Body of pancreas (tissue), 4 donors: ENCODE measurements at regions not wholly inside any gene's neighbourhood (a gene's known extent, or its start where the extent isn't known, plus 50 kb on each side); places are given as distances from the start of the nearest gene placed in this dataset.
"Not testable (repeated sequence)": the region's sequence is repeated elsewhere in the genome, so short reads cannot be mapped to it uniquely, and the experiment has no call there.

Experiments
- ATAC-seq: fragments of 150-250 bp; one replicate; pipeline ENCODE4 v1.9.1; 2016
- DNase-seq, 4 donors: peaks; one replicate each; pipeline ENCODE4 v3.0.0-alpha.2; 2019
- H3K27ac ChIP-seq, 4 donors: fragments of 200-600 bp; sonication (generic); 1 replicate in 3 of 4; 2 replicates in 1 of 4; pipeline versions ENCODE4 v1.5.1 to v1.6.1; 2016 to 2019; ENCODE audit warnings: mild to moderate bottlenecking in 1 of 4, mixed read lengths in 1 of 4, moderate library complexity in 1 of 4
- H3K27me3 ChIP-seq, 2 donors: fragments of 200-600 bp; sonication (generic); one replicate each; pipeline ENCODE4 v1.6.0; 2016; ENCODE audit warnings: mild to moderate bottlenecking in 1 of 2
- H3K36me3 ChIP-seq, 2 donors: fragments of 200-600 bp; sonication (generic); replicated peaks in 1 of 2; 2 replicates each; pipeline ENCODE4 v1.5.1; 2016; ENCODE audit warnings: low read depth in 2 of 2; ENCODE audit not compliant: insufficient read depth in 1 of 2
- H3K4me1 ChIP-seq: fragments of 200-600 bp; sonication (generic); one replicate; pipeline ENCODE4 v1.6.0; 2016
- H3K4me3 ChIP-seq, 2 donors: fragments of 200-600 bp; sonication (generic); 1 replicate in 1 of 2; 2 replicates in 1 of 2; pipeline ENCODE4 v1.5.1; 2016 to 2019
- H3K9me3 ChIP-seq, 3 donors: fragments of 200-600 bp; sonication (generic); 1 replicate in 2 of 3; 2 replicates in 1 of 3; pipeline ENCODE4 v1.5.1; 2016
- CTCF ChIP-seq, 7 experiments: fragments of 450-650 bp in 4 of 7; fragments of 200-600 bp in 3 of 7; sonication (generic) in 3 of 7; IDR thresholded peaks; one replicate each; pipeline ENCODE4 v1.5.1; 2016 to 2019; ENCODE audit warnings: antibody characterized with exemption in 7 of 7
- POLR2A ChIP-seq, 3 donors: fragments of 450-650 bp; IDR thresholded peaks; one replicate each; pipeline ENCODE4 v1.6.1; 2016; ENCODE audit warnings: antibody characterized with exemption in 3 of 3, mild to moderate bottlenecking in 2 of 3
- WGBS, 2 donors: methylation state at CpG; one replicate each; pipeline ENCODE4 v1.1.5; 2017; 5-methylcytosine and 5-hydroxymethylcytosine counted together
- intact Hi-C: fragments of 100-400 bp; cut with DNase I; formaldehyde crosslinking; loops from one replicate; pipeline ENCODE4 v1.15.1; 2023

DNA sequence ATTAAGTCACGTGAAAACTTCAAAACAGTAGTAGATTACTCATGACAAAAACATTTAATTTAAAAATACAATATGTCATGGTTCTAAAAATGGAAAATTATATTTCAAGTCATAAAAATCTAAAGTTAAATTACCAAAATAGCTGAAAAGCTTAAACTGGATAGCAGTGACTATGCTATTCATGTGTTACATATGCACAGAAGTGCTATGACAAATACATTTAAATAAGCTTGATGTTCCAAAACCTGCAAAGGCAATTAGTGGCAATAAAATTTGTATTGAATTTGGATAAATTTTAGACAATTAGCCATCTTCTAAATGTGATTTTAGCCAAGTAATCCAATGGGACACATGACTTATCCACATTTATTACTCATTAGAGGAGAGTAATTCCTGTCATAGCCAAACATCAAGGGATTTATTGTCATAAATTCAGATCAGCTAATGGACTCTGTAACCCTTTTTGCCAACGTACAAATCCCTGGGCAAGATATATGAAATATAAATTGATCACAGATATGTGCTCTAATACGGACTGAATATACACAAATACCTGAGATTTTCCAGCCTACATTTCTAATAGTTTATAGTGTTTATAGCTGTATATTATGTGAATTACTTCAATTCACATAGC is 419.4 kb downstream of the ISL1 start:
- TF ChIP-seq CTCF (IDR thresholded peaks at IDR 0.05) (no peak), POLR2A (IDR thresholded peaks at IDR 0.05) (no peak)
- WGBS, 2 donors = 49 to 59% methylated on average over 3 of the region's 3 CpGs
- DNase-seq = no peak

GRCh38 chr5:51806677-51807076 is 423.4 kb downstream of the ISL1 start:
- no peak for ATAC-seq
- TF ChIP-seq CTCF (IDR thresholded peaks at IDR 0.05) = no peak
- TF ChIP-seq POLR2A (IDR thresholded peaks at IDR 0.05) = no peak
- H3K4me1 ChIP-seq = no peaks in the 10 kb centered on the region
- no peaks in the 10 kb centered on the region for H3K9me3 ChIP-seq
- no peaks in the 10 kb centered on the region for H3K27me3 ChIP-seq
- DNase-seq = no peak
- H3K27ac ChIP-seq = no peak overlapping the region
- 32 to 48% methylated on average over 2 of the region's 2 CpGs for whole genome bisulfite sequencing, 2 donors
- H3K4me3 ChIP-seq = no peak overlapping the region
- no peaks in the 10 kb centered on the region for H3K36me3 ChIP-seq
- intact Hi-C loops = no loop called here

More for the DNA sequence above, 419.4 kb downstream of the ISL1 start:
- intact Hi-C loops = no loop called here
- Histone ChIP-seq H3K36me3 (no peaks in the 10 kb centered on the region), H3K4me1 (no peaks in the 10 kb centered on the region), H3K27ac (no peak overlapping the region), H3K4me3 (no peak overlapping the region), H3K9me3 (no peaks in the 10 kb centered on the region), H3K27me3 (no peaks in the 10 kb centered on the region)
- no peak for ATAC-seq

GRCh38 chr5:51810592-51810991 is 427.3 kb downstream of the ISL1 start:
- Histone ChIP-seq H3K27me3 (no peaks in the 10 kb centered on the region), H3K9me3 (no peaks in the 10 kb centered on the region), H3K4me1 (no peaks in the 10 kb centered on the region), H3K4me3 (no peak overlapping the region), H3K36me3 (no peaks in the 10 kb centered on the region), H3K27ac (no peak overlapping the region)
- DNase-seq = no peak
- intact Hi-C loops = no loop called here
- ATAC-seq = no peak
- TF ChIP-seq CTCF (IDR thresholded peaks at IDR 0.05) = no peak
- no peak for TF ChIP-seq POLR2A (IDR thresholded peaks at IDR 0.05)
- 18 to 23% methylated on average over 3 of the region's 3 CpGs for whole genome bisulfite sequencing, 2 donors

DNA sequence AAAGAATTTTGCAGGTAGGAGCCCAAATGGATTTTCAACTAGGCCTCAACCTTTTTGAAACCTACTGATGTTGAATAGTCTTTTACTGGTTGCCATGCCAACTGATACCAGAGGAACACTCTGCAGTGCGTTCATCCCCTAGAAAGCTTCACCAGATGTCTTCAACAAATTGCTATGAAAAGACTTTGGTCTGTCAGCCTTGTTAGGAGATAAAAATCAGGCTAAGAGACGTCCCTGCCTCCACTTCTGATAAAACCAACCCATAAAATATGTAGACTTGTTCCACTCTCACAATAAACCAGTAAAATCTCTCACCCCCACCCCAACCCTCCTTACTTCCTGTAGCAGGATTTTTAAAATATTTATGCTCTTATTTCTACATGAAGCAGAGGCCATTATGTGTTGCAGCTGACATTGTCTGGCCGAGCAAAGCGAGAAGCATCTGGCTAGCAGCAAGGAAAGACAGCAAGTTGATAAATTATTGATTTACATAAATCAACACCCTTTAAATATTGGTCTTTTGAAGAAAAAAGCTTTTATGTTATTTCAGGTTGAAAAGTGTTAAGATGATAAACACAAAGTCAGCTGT is 428.7 kb downstream of the ISL1 start:
- ATAC-seq (no peak), DNase-seq (no peak)
- H3K36me3 ChIP-seq = no peaks in the 10 kb centered on the region
- no peak overlapping the region for H3K4me3 ChIP-seq
- TF ChIP-seq POLR2A (IDR thresholded peaks at IDR 0.05) = no peak
- no peak for TF ChIP-seq CTCF (IDR thresholded peaks at IDR 0.05)
- no peaks in the 10 kb centered on the region for H3K27me3 ChIP-seq
- intact Hi-C loops = no loop called here
- H3K9me3 ChIP-seq = no peaks in the 10 kb centered on the region
- no peaks in the 10 kb centered on the region for H3K4me1 ChIP-seq
- 45 to 53% methylated on average over 4 of the region's 4 CpGs for WGBS, 2 donors
- H3K27ac ChIP-seq = no peak overlapping the region

- 72 to 79% methylated on average over 3 of the region's 3 CpGs for WGBS, 2 donors
- H3K36me3 ChIP-seq, H3K9me3 ChIP-seq, H3K4me3 ChIP-seq, H3K4me1 ChIP-seq, ATAC-seq, H3K27me3 ChIP-seq, DNase-seq, intact Hi-C loops, H3K27ac ChIP-seq: not testable (repeated sequence)
Measured at GRCh38 chr5:51814817-51815216, 431.6 kb downstream of the ISL1 start.
